ENCODE measurements at regions not wholly inside any gene's neighbourhood (a gene's known extent, or its start where the extent isn't known, plus 50 kb on each side); places are given as distances from the start of the nearest gene placed in this dataset.

DNA sequence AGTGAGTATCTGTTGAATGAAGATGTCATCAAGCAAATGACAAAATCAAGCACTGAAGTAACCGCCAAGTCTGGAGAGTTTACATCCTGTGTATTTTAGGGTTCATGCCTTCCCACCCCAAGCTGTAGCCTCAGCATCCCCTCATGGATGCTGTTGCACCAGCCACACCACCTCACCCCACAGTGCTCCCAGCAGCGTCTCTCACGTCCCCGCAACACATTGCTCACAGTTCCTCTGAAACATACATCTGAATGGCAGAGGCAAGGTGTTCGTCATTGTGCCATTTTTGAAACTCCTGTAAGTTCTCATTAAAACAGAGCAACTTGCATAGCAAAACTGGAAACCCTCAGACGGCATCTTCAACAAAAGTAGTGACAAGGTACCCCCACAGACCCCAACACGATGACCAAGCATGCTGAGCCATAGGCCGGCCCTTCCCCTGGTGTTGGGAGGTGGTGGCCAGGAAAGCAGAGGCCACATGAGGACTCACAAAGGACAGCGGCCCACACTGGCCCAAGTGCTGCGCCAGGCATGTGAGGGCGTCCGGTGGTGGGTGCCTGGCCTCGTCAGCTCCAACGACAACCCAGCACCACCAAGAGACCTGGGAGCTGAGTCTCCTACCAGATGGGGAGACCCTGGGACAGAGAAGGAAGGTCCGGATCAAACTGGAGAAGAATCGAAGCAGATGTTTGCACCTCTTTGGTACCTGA, 456.5 kb downstream of the EIPR1 start:
- H2AFZ ChIP-seq (ENCODE audit: low read length), result no peak overlapping the region
- H3K27me3 ChIP-seq (ENCODE audit: control insufficient read depth, insufficient read depth, low read length), result no peaks in the 10 kb centered on the region
- TF ChIP-seq, protein P1, sequence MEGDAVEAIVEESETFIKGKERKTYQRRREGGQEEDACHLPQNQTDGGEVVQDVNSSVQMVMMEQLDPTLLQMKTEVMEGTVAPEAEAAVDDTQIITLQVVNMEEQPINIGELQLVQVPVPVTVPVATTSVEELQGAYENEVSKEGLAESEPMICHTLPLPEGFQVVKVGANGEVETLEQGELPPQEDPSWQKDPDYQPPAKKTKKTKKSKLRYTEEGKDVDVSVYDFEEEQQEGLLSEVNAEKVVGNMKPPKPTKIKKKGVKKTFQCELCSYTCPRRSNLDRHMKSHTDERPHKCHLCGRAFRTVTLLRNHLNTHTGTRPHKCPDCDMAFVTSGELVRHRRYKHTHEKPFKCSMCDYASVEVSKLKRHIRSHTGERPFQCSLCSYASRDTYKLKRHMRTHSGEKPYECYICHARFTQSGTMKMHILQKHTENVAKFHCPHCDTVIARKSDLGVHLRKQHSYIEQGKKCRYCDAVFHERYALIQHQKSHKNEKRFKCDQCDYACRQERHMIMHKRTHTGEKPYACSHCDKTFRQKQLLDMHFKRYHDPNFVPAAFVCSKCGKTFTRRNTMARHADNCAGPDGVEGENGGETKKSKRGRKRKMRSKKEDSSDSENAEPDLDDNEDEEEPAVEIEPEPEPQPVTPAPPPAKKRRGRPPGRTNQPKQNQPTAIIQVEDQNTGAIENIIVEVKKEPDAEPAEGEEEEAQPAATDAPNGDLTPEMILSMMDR (conservative IDR thresholded peaks at IDR 0.05 in 1 of 2, IDR thresholded peaks at IDR 0.05 in 1 of 2; ENCODE audit: low read depth in 1 of 2, low read length in 2 of 2), result no peak
- no peak for TF ChIP-seq EZH2 (IDR thresholded peaks at IDR 0.05; ENCODE audit: low read length, missing control alignments)
- H3K79me2 ChIP-seq (ENCODE audit: control insufficient read depth, insufficient read depth, low read length), result no peaks in the 10 kb centered on the region
- no peaks in the 10 kb centered on the region for H4K20me1 ChIP-seq (ENCODE audit: control insufficient read depth, extremely low read depth, insufficient read depth, low read length)
- H3K9ac ChIP-seq (ENCODE audit: insufficient read depth, low read length), result no peak overlapping the region
- no peaks in the 10 kb centered on the region for H3K9me3 ChIP-seq (ENCODE audit: control insufficient read depth, insufficient read depth, low read depth, low read length)
- no peaks in the 10 kb centered on the region for H3K4me1 ChIP-seq (ENCODE audit: control insufficient read depth, extremely low read depth, insufficient read depth, low read length)
- no peaks in the 10 kb centered on the region for H3K36me3 ChIP-seq (ENCODE audit: control insufficient read depth, insufficient read depth, low read length)
- no peak overlapping the region for H3K4me3 ChIP-seq (replicated peaks in 1 of 4; ENCODE audit: control extremely low read depth in 1 of 4, insufficient read depth in 1 of 4, low read depth in 3 of 4, low read length in 4 of 4)
- no peak overlapping the region for H3K27ac ChIP-seq (ENCODE audit: insufficient read depth, low read length)
- no peak for DNase-seq (ENCODE audit: low read depth in 2 of 2)
- no peak overlapping the region for H3K4me2 ChIP-seq (ENCODE audit: extremely low read depth, insufficient read depth, low read length)

DNA sequence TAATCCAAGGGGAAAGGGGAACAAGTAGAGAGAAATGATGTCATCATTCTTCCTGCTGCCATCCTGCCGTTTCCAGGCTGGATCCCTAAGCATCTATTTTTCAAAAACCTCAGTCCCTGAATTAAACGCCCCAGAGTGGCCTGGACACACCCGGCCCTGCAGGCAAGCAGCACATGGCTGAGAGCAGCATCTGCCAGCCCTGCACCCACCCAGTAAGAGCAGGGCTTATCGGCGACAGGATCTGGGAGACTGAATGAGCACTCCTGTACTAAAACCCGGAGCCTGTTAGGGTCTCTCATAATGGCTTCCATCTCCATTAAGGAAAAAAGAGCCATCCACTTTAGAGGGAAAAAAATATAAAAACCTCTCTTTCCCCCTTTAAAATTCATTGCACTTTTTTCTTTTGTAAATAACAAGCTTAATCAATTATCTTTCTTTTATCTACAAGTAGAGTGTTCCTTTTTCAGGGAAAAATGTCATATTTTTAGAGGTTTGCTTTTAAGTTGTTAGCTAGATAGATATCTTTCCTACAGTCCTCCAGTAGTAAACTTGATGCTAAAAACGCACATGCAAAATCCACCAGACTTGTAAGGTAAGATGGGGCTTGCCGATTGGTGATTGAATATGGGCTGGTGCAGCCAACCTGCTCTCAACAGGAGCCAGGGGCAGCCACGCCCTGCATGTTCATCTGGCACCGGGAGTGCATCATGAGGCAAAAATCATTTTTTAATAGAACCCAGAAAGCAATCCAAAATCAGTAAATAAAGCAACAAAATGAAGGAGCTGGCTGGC, 457.8 kb downstream of the EIPR1 start:
- Histone ChIP-seq H3K9me3 (ENCODE audit: control insufficient read depth, insufficient read depth, low read depth, low read length) (no peaks in the 10 kb centered on the region), H4K20me1 (ENCODE audit: control insufficient read depth, extremely low read depth, insufficient read depth, low read length) (no peaks in the 10 kb centered on the region), H3K9ac (ENCODE audit: insufficient read depth, low read length) (no peak overlapping the region), H3K79me2 (ENCODE audit: control insufficient read depth, insufficient read depth, low read length) (no peaks in the 10 kb centered on the region), H3K4me2 (ENCODE audit: extremely low read depth, insufficient read depth, low read length) (no peak overlapping the region), H3K27ac (ENCODE audit: insufficient read depth, low read length) (no peak overlapping the region), H2AFZ (ENCODE audit: low read length) (no peak overlapping the region), H3K27me3 (ENCODE audit: control insufficient read depth, insufficient read depth, low read length) (no peaks in the 10 kb centered on the region), H3K4me3 (replicated peaks in 1 of 4; ENCODE audit: control extremely low read depth in 1 of 4, insufficient read depth in 1 of 4, low read depth in 3 of 4, low read length in 4 of 4) (no peak overlapping the region), H3K4me1 (ENCODE audit: control insufficient read depth, extremely low read depth, insufficient read depth, low read length) (no peaks in the 10 kb centered on the region), H3K36me3 (ENCODE audit: control insufficient read depth, insufficient read depth, low read length) (no peaks in the 10 kb centered on the region)
- TF ChIP-seq EZH2 (IDR thresholded peaks at IDR 0.05; ENCODE audit: low read length, missing control alignments), result no peak
- TF ChIP-seq, protein P1 (conservative IDR thresholded peaks at IDR 0.05 in 1 of 2, IDR thresholded peaks at IDR 0.05 in 1 of 2; ENCODE audit: low read depth in 1 of 2, low read length in 2 of 2), result no peak
- DNase-seq (ENCODE audit: low read depth in 2 of 2), result no peak

DNA sequence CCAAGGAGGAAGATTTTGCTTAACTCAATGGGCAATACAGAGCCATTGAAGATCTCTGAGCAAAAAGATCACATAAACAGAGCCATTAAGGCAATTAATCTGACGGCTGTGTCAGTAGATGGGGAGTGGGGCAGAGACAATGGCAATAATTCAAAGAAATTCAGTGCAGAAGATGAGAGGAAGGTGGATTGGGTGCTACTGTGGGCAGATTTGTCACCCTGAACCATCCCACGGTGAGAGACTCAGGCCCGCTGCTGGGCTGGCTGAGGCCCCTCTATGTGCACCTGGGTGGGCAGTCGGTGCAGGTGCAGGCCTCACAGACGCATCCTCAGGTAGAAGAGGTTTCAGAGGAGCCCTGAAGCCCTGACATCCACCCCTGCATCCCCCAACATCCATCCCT, 458.6 kb downstream of the EIPR1 start:
- Histone ChIP-seq H3K36me3 (ENCODE audit: control insufficient read depth, insufficient read depth, low read length) (no peaks in the 10 kb centered on the region), H3K4me1 (ENCODE audit: control insufficient read depth, extremely low read depth, insufficient read depth, low read length) (no peaks in the 10 kb centered on the region), H3K9ac (ENCODE audit: insufficient read depth, low read length) (no peak overlapping the region), H3K27ac (ENCODE audit: insufficient read depth, low read length) (no peak overlapping the region), H3K4me2 (ENCODE audit: extremely low read depth, insufficient read depth, low read length) (no peak overlapping the region), H4K20me1 (ENCODE audit: control insufficient read depth, extremely low read depth, insufficient read depth, low read length) (no peaks in the 10 kb centered on the region), H3K9me3 (ENCODE audit: control insufficient read depth, insufficient read depth, low read depth, low read length) (no peaks in the 10 kb centered on the region), H3K4me3 (replicated peaks in 1 of 4; ENCODE audit: control extremely low read depth in 1 of 4, insufficient read depth in 1 of 4, low read depth in 3 of 4, low read length in 4 of 4) (no peak overlapping the region), H3K79me2 (ENCODE audit: control insufficient read depth, insufficient read depth, low read length) (no peaks in the 10 kb centered on the region), H3K27me3 (ENCODE audit: control insufficient read depth, insufficient read depth, low read length) (no peaks in the 10 kb centered on the region), H2AFZ (ENCODE audit: low read length) (no peak overlapping the region)
- no peak for DNase-seq (ENCODE audit: low read depth in 2 of 2)
- no peak for TF ChIP-seq EZH2 (IDR thresholded peaks at IDR 0.05; ENCODE audit: low read length, missing control alignments)
- TF ChIP-seq, protein P1 (conservative IDR thresholded peaks at IDR 0.05 in 1 of 2, IDR thresholded peaks at IDR 0.05 in 1 of 2; ENCODE audit: low read depth in 1 of 2, low read length in 2 of 2), result no peak

Data from fibroblast of lung (primary cell).